ENCODE measurements at regions not wholly inside any gene's neighbourhood (a gene's known extent, or its start where the extent isn't known, plus 50 kb on each side); places are given as distances from the start of the nearest gene placed in this dataset.

DNA sequence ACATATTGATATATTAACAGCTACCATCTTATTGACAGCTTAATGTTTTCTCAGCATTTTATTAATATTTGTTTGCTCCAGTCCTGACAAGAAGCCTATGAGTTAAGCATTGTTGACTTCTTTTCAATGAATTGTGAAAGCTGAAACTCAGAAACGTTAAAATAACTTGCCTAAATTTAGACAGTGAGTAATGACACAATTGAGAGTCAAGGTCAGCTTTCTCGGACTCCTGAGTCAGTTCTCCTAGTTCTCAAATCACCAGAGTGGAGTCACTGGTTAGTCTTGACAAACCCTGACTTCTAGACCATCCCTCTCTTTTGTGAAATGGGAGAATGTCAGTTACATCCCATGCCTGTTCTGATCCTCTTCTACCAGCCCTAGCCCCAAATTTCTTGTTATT is 222.7 kb upstream of the ACO1 start:
- TF ChIP-seq ZNF274 (IDR thresholded peaks at IDR 0.05; ENCODE audit: low read depth, low read length) = no peak
- no peak for TF ChIP-seq SUZ12 (IDR thresholded peaks at IDR 0.05; ENCODE audit: extremely low read depth, insufficient read depth, insufficient read length)
- no peak for TF ChIP-seq YY1 (IDR thresholded peaks at IDR 0.05; ENCODE audit: insufficient read depth, insufficient read length)

Data from NT2/D1 (cell line).